IPS DF 6.9 (cell line): ENCODE measurements at regions not wholly inside any gene's neighbourhood (a gene's known extent, or its start where the extent isn't known, plus 50 kb on each side); places are given as distances from the start of the nearest gene placed in this dataset.

Experiments
- DNase-seq: peaks from one replicate; pipeline ENCODE4 v3.0.0-alpha.2; 2013; ENCODE audit warnings: low read depth, low spot score
- H3K27ac ChIP-seq: one replicate; pipeline ENCODE4 v1.5.1; 2013; ENCODE audit warnings: low read length, control low read depth
- H3K27me3 ChIP-seq: 2 replicates; pipeline ENCODE4 v1.6.1; 2013; ENCODE audit warnings: mild to moderate bottlenecking, low read length; ENCODE audit not compliant: control insufficient read depth, insufficient read depth
- H3K36me3 ChIP-seq: 2 replicates; pipeline ENCODE4 v1.6.1; 2013; ENCODE audit warnings: low read length; ENCODE audit not compliant: control insufficient read depth, insufficient read depth
- H3K4me1 ChIP-seq: 2 replicates; pipeline ENCODE4 v1.6.1; 2013; ENCODE audit warnings: low read length; ENCODE audit not compliant: control insufficient read depth, insufficient read depth
- H3K4me3 ChIP-seq: 2 replicates; pipeline ENCODE4 v1.5.1; 2013; ENCODE audit warnings: mild to moderate bottlenecking, low read length
- H3K9me3 ChIP-seq: 2 replicates; pipeline ENCODE4 v1.6.1; 2013; ENCODE audit warnings: low read length, inconsistent platforms; ENCODE audit not compliant: control insufficient read depth, insufficient read depth
- WGBS: extraction: QIAGEN DNeasy Blood & Tissue Kit; methylation state at CpG from one replicate; pipeline ENCODE4 v1.1.7; 2013; ENCODE audit warnings: mixed read lengths, missing lambda C conversion rate; ENCODE audit not compliant: insufficient read length, insufficient coverage; 5-methylcytosine and 5-hydroxymethylcytosine counted together

DNA sequence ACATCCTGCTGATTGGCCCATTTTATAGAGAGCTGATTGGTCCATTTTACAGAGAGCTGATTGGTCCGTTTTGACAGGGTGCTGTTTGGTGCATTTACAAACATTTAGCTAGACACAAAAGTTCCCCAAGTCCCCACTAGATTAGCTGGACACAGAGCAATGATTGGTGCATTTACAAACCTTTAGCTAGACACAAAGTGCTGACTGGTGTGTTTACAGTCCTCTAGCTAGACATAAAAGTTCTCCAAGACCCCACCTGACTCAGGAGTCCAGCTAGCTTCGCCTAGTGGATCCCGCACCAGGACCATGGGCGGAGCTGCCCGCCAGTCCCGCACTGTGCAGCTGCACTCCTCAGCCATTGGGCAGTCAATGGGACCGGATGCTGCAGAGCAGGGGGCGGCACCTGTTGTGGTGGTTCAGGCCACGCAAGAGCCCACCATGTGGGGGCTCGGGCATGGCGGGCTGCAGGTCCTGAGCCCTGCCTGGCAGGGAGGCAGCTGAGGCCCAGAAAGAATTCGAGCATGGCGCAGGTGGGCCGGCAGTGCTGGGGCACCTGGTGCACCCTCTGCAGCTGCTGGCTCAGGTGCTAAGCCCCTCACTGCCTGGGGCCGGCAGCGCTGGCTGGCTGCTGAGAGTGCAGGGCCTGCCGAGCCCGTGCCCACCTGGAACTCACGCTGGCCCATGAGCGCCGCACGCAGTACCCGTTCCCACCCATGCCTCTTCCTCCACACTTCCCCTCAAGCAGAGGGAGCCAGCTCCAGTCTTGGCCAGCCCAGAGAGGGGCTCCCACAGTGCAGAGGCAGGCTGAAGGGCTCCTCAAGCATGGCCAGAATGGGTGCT lies 713.2 kb upstream of the GYPC start:
- DNase-seq, result no peak
- no peak overlapping the region for H3K27ac ChIP-seq
- no peaks in the 10 kb centered on the region for H3K27me3 ChIP-seq
- H3K9me3 ChIP-seq, result peaks cover 4% of the 10 kb centered on the region
- no peak overlapping the region for H3K4me3 ChIP-seq
- no peaks in the 10 kb centered on the region; the same call in 1 of the 2 replicates for H3K36me3 ChIP-seq
- H3K4me1 ChIP-seq, result no peaks in the 10 kb centered on the region
- WGBS, result no CpG with 5 or more reads among the region's 23 CpGs

DNA sequence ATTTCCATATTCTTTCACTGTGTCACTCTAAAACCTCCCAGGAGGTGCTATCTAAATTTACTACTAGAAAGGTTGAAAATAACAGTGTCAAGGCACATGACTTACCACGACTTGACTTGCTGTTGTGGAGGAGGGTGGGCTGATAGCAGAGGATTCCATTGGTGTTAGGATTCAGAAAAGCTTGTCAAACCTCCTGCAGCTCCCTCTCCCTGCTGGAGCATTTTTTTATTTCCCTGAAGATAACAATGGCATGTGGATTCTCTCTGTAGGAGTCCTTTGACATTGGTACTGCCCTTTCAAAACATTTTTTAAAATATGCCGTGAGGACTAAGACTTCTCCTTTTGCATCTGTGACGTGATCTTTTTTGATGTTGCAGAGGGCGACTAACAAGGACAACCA lies 696.9 kb upstream of the GYPC start:
- no CpG with 5 or more reads among the region's 4 CpGs for WGBS
- H3K4me1 ChIP-seq, result no peaks in the 10 kb centered on the region
- H3K36me3 ChIP-seq, result no peaks in the 10 kb centered on the region
- peak; percentile 29 for DNase-seq
- H3K27me3 ChIP-seq, result peaks cover 10% of the 10 kb centered on the region; the same call in 1 of the 2 replicates
- no peak overlapping the region for H3K4me3 ChIP-seq
- H3K27ac ChIP-seq, result no peak overlapping the region
- no peaks in the 10 kb centered on the region; the same call in 1 of the 2 replicates for H3K9me3 ChIP-seq

DNA sequence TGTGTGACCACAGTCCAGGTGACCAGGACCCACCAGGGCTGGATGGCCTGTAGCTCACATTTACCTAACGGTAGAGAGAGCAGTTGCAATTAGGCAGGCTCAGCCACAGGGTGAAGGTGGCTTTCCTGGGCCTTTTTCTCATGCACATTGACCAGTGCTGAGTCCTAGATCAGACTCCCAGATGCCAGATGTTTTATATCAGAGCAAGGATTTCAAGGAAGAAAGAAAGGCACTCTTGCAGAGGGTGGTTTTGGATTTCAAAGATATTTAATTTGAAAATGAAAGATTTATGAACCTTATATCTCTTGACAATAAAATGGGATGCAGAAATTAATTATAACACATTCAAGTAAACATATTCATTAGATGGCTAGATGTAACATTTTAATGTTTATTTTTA lies 694.2 kb upstream of the GYPC start:
- no peak overlapping the region for H3K4me3 ChIP-seq
- H3K27me3 ChIP-seq, result peaks cover 10% of the 10 kb centered on the region; the same call in 1 of the 2 replicates
- H3K27ac ChIP-seq, result no peak overlapping the region
- no peaks in the 10 kb centered on the region for H3K36me3 ChIP-seq
- DNase-seq, result no peak
- H3K4me1 ChIP-seq, result no peaks in the 10 kb centered on the region
- no peaks in the 10 kb centered on the region for H3K9me3 ChIP-seq
- no CpG with 5 or more reads among the region's 1 CpG for WGBS

DNA sequence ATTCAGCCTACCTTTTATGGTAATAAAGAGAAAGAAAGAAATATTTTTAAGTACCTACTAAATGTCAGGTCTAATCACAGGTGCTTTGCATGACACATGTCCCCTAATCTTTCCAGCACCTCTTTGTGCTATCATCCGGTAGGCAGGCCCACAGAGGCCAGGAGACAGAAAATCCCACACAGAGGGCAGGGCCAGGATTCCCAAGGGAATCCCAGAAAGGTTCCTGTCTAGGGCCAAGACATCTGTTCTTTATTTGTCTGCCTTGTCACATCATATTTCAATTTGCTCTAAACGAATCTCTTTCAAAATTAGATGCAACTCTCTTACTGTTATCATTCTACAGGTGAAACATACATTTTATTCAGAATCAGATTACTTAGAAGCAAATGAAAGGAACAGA lies 676.1 kb upstream of the GYPC start:
- H3K4me1 ChIP-seq, result no peaks in the 10 kb centered on the region
- no peaks in the 10 kb centered on the region for H3K36me3 ChIP-seq
- H3K27ac ChIP-seq, result no peak overlapping the region
- no peaks in the 10 kb centered on the region for H3K9me3 ChIP-seq
- DNase-seq, result no peak
- no CpG with 5 or more reads among the region's 2 CpGs for WGBS
- no peaks in the 10 kb centered on the region for H3K27me3 ChIP-seq
- H3K4me3 ChIP-seq, result no peak overlapping the region

DNA sequence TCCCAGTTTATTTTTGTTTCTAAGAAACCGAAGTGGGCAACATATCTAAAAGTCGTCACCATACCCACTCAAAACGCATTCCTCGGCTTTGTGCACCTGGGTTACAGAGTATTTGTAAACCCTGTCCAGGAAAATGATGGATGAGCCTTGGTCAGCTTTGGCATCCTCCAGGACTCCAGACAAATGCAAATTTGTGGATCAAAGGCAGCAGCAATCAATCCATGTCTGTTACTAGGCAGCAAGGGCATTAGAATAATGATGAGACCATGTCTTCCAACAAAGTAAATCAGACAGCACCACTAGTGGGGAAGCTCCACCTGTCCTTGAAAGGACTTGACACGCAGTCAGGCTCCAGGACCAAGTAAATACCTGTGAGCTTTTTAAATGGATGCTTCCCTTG lies 672.6 kb upstream of the GYPC start:
- no peak for DNase-seq
- Histone ChIP-seq H3K36me3 (no peaks in the 10 kb centered on the region), H3K4me1 (no peaks in the 10 kb centered on the region), H3K27me3 (no peaks in the 10 kb centered on the region), H3K4me3 (no peak overlapping the region), H3K9me3 (no peaks in the 10 kb centered on the region), H3K27ac (no peak overlapping the region)
- WGBS, result no CpG with 5 or more reads among the region's 5 CpGs

DNA sequence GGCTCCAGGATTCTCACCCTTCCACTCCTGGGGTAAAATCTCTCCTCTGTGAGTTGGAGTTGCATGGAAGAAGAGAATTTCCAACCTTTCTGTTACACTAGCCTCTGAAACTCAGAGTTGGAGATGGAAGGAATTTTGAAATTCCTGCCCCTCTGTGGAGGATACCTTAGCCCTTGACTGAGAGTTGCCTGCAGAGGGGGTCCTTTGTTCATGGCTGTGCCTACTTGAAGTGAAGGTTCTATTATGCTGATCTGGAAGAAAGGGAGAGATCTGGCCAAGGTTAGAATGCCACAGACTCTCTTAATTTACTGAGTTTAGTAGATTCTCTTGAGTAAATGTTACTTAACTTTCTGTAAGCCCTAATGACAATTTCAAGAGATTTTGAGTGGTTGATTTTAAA lies 626.6 kb upstream of the GYPC start:
- Histone ChIP-seq H3K27ac (no peak overlapping the region), H3K27me3 (no peaks in the 10 kb centered on the region), H3K4me3 (no peak overlapping the region), H3K4me1 (no peaks in the 10 kb centered on the region; the same call in 1 of the 2 replicates), H3K36me3 (no peaks in the 10 kb centered on the region), H3K9me3 (no peaks in the 10 kb centered on the region)
- DNase-seq, result peak; percentile 35

DNA sequence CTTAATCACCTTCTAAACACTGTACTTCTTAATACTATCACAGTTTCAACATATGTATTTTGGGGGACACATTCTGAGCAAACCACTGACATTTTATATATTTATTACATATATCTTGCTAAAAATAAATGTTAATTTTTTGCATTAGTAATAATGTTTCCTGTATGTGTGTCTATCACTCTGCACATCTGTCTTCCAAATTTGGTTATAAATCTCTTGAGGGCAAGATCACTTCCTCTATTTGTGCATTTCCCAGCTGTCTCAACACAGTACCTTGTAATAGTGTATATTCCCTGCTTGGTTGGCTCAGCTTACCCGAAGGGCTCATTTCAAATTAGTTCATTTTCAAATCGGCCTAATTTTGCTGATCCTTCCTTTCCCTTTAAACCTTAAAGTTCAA lies 617.1 kb upstream of the GYPC start:
- no peak for DNase-seq
- Histone ChIP-seq H3K4me1 (no peaks in the 10 kb centered on the region), H3K27ac (no peak overlapping the region), H3K4me3 (no peak overlapping the region), H3K36me3 (no peaks in the 10 kb centered on the region), H3K27me3 (no peaks in the 10 kb centered on the region), H3K9me3 (no peaks in the 10 kb centered on the region)
- WGBS, result no CpG with 5 or more reads among the region's 2 CpGs

DNA sequence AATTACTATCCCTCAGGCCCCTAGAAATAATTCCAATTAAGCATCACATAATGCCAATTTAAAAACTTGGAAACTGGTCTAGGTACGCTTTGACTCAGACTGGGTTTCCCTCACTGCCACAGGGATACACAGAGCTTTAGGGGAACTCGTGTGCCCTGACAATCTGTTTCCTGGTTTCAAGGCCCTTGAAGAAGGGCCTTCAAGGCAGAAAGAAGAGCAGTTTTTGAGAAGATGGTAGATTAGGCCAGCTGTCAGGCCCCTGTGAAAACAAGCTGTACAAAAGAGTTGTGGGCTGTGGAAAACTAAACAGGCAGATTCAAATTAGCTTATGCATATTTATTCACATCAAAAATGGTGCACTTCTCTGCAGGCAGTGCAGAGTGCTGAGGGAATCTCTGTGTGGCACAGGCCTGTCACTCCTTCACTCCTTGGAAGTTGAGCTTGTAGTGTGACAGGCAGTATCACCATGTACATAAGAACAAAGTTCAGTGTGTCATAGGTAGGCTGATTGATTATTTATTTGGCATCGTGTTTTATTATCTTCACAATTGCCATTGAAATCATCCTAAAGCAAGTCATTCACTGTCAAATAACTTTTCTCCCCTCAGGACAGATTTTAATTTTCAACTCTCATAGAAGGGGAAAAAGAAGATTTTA lies 614.4 kb upstream of the GYPC start:
- no peak overlapping the region for H3K4me3 ChIP-seq
- no CpG with 5 or more reads among the region's 3 CpGs for WGBS
- H3K27me3 ChIP-seq, result no peaks in the 10 kb centered on the region
- no peak overlapping the region for H3K27ac ChIP-seq
- H3K4me1 ChIP-seq, result no peaks in the 10 kb centered on the region
- DNase-seq, result no peak
- no peaks in the 10 kb centered on the region for H3K9me3 ChIP-seq
- H3K36me3 ChIP-seq, result no peaks in the 10 kb centered on the region

DNA sequence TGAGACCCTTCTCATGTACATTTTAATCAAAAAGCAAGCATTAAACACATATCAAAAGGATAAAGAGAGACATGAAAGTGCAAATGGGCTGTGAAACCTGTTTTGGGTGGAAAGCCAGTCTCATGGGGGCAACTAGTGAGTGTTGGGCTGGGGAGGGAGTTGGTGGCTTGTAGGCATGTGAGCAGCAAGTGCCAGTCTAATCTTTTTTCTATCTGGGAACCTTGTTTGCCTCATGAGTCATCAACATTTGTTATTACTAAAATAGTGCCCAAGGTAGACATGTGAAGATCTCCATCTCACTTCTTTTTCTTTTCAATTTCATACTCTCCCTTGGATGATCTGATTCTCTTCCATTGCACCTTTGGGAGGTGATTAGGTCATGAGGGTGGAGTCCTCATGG lies 613.9 kb upstream of the GYPC start:
- no peaks in the 10 kb centered on the region for H3K36me3 ChIP-seq
- H3K4me1 ChIP-seq, result no peaks in the 10 kb centered on the region
- DNase-seq, result no peak
- no peak overlapping the region for H3K27ac ChIP-seq
- no peaks in the 10 kb centered on the region for H3K9me3 ChIP-seq
- H3K27me3 ChIP-seq, result no peaks in the 10 kb centered on the region
- no peak overlapping the region for H3K4me3 ChIP-seq

DNA sequence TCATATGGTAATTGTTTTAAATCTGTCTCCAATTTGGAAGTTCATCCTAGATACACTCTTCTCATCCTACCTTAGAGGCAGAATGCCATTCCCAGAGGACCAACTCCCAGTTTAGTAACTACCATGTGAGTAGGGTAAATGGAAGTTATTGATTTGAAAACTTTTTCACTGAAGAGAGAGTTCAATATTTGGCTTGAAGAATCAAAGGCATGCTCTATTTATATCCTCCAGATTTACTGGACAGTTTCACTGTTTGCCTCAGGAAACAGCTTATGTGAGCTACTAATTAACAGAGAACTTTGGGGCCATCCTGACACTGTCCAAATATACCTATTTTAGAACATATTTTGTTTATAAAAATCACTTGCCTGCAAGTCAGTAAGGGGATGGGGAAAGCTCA lies 607.2 kb upstream of the GYPC start:
- no peak overlapping the region for H3K27ac ChIP-seq
- DNase-seq, result no peak
- no peaks in the 10 kb centered on the region for H3K9me3 ChIP-seq
- H3K27me3 ChIP-seq, result no peaks in the 10 kb centered on the region
- no peak overlapping the region for H3K4me3 ChIP-seq
- no peaks in the 10 kb centered on the region for H3K4me1 ChIP-seq
- no peaks in the 10 kb centered on the region for H3K36me3 ChIP-seq

DNA sequence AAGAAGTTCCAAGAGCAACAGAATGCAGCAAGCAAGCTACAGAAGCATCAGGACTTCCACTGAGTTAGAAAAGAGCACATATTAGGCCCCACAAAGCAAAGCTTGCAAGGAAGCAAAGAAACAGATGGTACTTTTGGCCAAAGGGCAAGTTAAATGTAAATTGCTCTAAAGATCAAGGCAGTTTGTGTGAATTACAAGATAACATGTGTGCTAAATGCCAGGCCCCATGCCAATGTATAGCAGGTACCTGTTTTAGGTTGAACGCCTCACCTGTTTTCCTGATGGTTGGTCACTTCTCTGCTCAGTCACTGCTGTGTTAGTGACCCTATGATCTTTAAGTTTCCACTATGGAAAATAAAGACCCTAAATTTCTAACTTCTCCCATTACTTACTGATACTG lies 606.5 kb upstream of the GYPC start:
- no peak overlapping the region for H3K27ac ChIP-seq
- WGBS, result no CpG with 5 or more reads among the region's 1 CpG
- no peaks in the 10 kb centered on the region for H3K27me3 ChIP-seq
- no peaks in the 10 kb centered on the region for H3K4me1 ChIP-seq
- no peak overlapping the region for H3K4me3 ChIP-seq
- no peaks in the 10 kb centered on the region for H3K9me3 ChIP-seq
- no peak for DNase-seq
- H3K36me3 ChIP-seq, result no peaks in the 10 kb centered on the region
